ENCODE measurements at regions not wholly inside any gene's neighbourhood (a gene's known extent, or its start where the extent isn't known, plus 50 kb on each side); places are given as distances from the start of the nearest gene placed in this dataset.
A peak's percentile ranks its signal among the peaks of the same experiment; 100 is the strongest.

GRCh38 chr11:122176651-122177050 is 60.6 kb upstream of the BLID start:
- TF ChIP-seq, protein P1, sequence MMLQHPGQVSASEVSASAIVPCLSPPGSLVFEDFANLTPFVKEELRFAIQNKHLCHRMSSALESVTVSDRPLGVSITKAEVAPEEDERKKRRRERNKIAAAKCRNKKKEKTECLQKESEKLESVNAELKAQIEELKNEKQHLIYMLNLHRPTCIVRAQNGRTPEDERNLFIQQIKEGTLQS (IDR thresholded peaks at IDR 0.05): no peak
- TF ChIP-seq RAD21 (IDR thresholded peaks at IDR 0.05; ENCODE audit: low read depth): no peak
- no peak for TF ChIP-seq SRF (IDR thresholded peaks at IDR 0.05; ENCODE audit: low read depth)
- no peak for TF ChIP-seq YY1 (IDR thresholded peaks at IDR 0.05; ENCODE audit: extremely low read depth, insufficient replicate concordance, low read depth, low read length)
- no peak for TF ChIP-seq REST (IDR thresholded peaks at IDR 0.05; ENCODE audit: low read depth)
- TF ChIP-seq EGR1 (IDR thresholded peaks at IDR 0.05; ENCODE audit: low read depth): no peak
- no peak for TF ChIP-seq SIN3A (IDR thresholded peaks at IDR 0.05; ENCODE audit: low read depth)
- TF ChIP-seq POLR2AphosphoS5 (IDR thresholded peaks at IDR 0.05; ENCODE audit: low read depth, low read length): no peak
- TF ChIP-seq, protein P2, sequence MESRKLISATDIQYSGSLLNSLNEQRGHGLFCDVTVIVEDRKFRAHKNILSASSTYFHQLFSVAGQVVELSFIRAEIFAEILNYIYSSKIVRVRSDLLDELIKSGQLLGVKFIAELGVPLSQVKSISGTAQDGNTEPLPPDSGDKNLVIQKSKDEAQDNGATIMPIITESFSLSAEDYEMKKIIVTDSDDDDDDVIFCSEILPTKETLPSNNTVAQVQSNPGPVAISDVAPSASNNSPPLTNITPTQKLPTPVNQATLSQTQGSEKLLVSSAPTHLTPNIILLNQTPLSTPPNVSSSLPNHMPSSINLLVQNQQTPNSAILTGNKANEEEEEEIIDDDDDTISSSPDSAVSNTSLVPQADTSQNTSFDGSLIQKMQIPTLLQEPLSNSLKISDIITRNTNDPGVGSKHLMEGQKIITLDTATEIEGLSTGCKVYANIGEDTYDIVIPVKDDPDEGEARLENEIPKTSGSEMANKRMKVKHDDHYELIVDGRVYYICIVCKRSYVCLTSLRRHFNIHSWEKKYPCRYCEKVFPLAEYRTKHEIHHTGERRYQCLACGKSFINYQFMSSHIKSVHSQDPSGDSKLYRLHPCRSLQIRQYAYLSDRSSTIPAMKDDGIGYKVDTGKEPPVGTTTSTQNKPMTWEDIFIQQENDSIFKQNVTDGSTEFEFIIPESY (IDR thresholded peaks at IDR 0.05; ENCODE audit: extremely low read depth, insufficient replicate concordance, low read length): no peak
- TF ChIP-seq ZFX (IDR thresholded peaks at IDR 0.05): no peak
- no peak for TF ChIP-seq SP1 (IDR thresholded peaks at IDR 0.05; ENCODE audit: low read depth)
- no peak for TF ChIP-seq FOSL1 (IDR thresholded peaks at IDR 0.05; ENCODE audit: low read depth)
- H3K9me2 ChIP-seq (ENCODE audit: insufficient read depth): no peaks in the 10 kb centered on the region
- ChIA-PET RAD21 (ENCODE audit: low non-redundant PET in 1 of 2, low total read pairs in 2 of 2, uncharacterized antibody in 2 of 2, unreplicated experiment in 2 of 2) (no interaction called here), POLR2A (no interaction called here), CTCF (no interaction called here)
- ATAC-seq (no peak), DNase-seq (ENCODE audit: low read depth, low spot score) (no peak)
- BruUV-seq (replicated peaks): no TSS peak
- H3K36me3 ChIP-seq (ENCODE audit: control insufficient read depth in 1 of 2, insufficient read depth in 2 of 2, low read length in 2 of 2): peaks cover 6 to 52% of the 10 kb centered on the region in 2 experiments; a peak in 3 of 4 replicates
- H3K27ac ChIP-seq (ENCODE audit: low read depth, low read length): peak overlapping the region; percentile 97
- H3K4me3 ChIP-seq (replicated peaks in 1 of 2; ENCODE audit: low read depth in 1 of 2, low read length in 2 of 2): no peak overlapping the region
- peaks cover 77 to 95% of the 10 kb centered on the region in 2 experiments for H3K4me1 ChIP-seq (ENCODE audit: control insufficient read depth in 1 of 2, insufficient read depth in 2 of 2, low read length in 2 of 2)
- H3K79me2 ChIP-seq (ENCODE audit: insufficient read depth, low read length): peaks cover 97% of the 10 kb centered on the region
- H3K9ac ChIP-seq (ENCODE audit: low read length): no peak overlapping the region
- no peaks in the 10 kb centered on the region for H3K27me3 ChIP-seq (ENCODE audit: insufficient read depth, low read length)
- no peak overlapping the region for H2AFZ ChIP-seq (ENCODE audit: low read depth, low read length, poor library complexity, severe bottlenecking)
- H3K9me3 ChIP-seq (ENCODE audit: control insufficient read depth in 1 of 2, insufficient read depth in 1 of 2, low read depth in 1 of 2, low read length in 2 of 2): no peaks in the 10 kb centered on the region
- H4K20me1 ChIP-seq (ENCODE audit: insufficient read depth): no peaks in the 10 kb centered on the region
- no peak overlapping the region for H3K4me2 ChIP-seq (ENCODE audit: low read length)
- intact Hi-C loops (cut with micrococcal nuclease): no loop called here

Measured in HCT116 (cell line).